ENCODE measurements at regions not wholly inside any gene's neighbourhood (a gene's known extent, or its start where the extent isn't known, plus 50 kb on each side); places are given as distances from the start of the nearest gene placed in this dataset.
"Not testable (repeated sequence)": the region's sequence is repeated elsewhere in the genome, so short reads cannot be mapped to it uniquely, and the experiment has no call there.

GRCh38 chr5:130965360-130965759 is 199.7 kb downstream of the HINT1 start:
- Histone ChIP-seq H3K27ac (ENCODE audit: low read depth, low read length) (no peak overlapping the region), H3K36me3 (ENCODE audit: control insufficient read depth, insufficient read depth, low read length) (no peaks in the 10 kb centered on the region), H3K27me3 (ENCODE audit: control insufficient read depth, insufficient read depth, low read length) (no peaks in the 10 kb centered on the region), H3K4me3 (ENCODE audit: low read length) (no peak overlapping the region), H3K9ac (ENCODE audit: low read length) (no peak overlapping the region), H3K4me1 (ENCODE audit: control insufficient read depth, insufficient read depth, low read length) (no peaks in the 10 kb centered on the region)

DNA sequence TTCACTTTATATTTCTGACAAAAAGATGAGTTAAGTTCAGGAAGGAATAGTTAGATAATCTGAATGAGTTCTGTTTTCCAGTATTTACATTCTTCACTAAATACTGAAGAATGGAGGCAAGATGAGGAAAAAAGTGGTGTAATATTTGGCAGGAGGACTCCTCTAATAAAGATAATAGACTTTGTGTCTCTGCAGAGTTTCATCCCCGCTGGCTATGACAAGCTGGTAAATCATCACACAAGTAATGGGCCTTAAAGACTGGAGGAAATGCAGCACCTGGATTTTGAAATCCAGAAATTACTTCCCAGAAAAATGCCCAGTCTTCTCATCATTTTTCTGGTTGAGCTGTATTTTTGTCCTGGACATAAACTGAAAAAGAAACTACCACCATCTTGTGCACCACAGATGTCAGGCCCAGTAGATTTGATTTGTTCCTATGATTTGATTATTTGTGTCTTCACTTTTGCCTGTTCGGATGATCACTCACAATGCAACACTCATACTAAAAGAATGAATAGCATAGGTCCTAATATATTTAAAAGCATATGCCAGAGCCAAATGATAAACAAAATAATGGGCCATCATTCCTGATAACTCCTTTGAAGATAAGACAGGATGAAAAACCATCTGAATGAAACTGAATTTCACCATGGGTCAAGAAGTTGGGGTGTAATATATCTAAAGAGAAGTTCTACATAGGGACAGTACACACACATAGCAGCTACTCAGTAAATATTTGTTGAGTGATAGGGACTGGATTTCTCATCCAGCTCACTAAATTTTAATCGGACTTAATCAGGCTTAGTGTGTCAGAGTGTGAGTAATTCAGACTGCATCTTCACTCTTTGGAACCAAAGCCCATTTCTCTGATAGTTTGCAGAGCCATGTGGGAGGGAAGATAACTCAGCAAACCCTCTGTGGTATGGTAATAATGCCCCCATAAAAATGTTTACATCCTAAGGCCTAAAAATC is 200.5 kb downstream of the HINT1 start:
- no peaks in the 10 kb centered on the region for H3K36me3 ChIP-seq (ENCODE audit: control insufficient read depth, insufficient read depth, low read length)
- no peak overlapping the region for H3K4me3 ChIP-seq (ENCODE audit: low read length)
- no peaks in the 10 kb centered on the region for H3K4me1 ChIP-seq (ENCODE audit: control insufficient read depth, insufficient read depth, low read length)
- no peak overlapping the region for H3K9ac ChIP-seq (ENCODE audit: low read length)
- H3K27ac ChIP-seq (ENCODE audit: low read depth, low read length), result no peak overlapping the region
- H3K27me3 ChIP-seq (ENCODE audit: control insufficient read depth, insufficient read depth, low read length), result no peaks in the 10 kb centered on the region

DNA sequence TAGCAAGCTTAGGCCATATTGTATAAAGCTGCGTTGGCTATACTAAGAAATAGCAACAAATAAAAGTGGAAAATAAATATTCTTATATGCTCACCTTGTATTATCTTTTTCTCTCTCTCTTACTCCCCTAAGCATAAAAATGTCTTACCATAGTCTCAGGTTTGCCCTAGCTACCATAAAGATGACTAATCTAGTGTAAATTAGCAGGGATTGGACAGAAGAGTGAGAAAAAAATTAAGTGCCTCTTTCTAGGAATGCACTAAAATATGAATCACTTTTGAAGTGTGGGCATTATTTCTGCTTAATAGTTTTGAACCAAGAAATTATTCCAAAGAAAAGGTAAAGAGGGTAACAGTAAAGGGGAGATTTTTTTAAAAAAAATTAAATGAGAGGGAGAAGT is 201.3 kb downstream of the HINT1 start:
- no peak overlapping the region for H3K27ac ChIP-seq (ENCODE audit: low read depth, low read length)
- no peaks in the 10 kb centered on the region for H3K27me3 ChIP-seq (ENCODE audit: control insufficient read depth, insufficient read depth, low read length)
- no peaks in the 10 kb centered on the region for H3K4me1 ChIP-seq (ENCODE audit: control insufficient read depth, insufficient read depth, low read length)
- no peak overlapping the region for H3K4me3 ChIP-seq (ENCODE audit: low read length)
- H3K36me3 ChIP-seq (ENCODE audit: control insufficient read depth, insufficient read depth, low read length), result no peaks in the 10 kb centered on the region
- H3K9ac ChIP-seq (ENCODE audit: low read length), result no peak overlapping the region

GRCh38 chr5:130957151-130957550 is 207.9 kb downstream of the HINT1 start:
- Histone ChIP-seq H3K27ac (ENCODE audit: low read depth, low read length) (no peak overlapping the region), H3K9ac (ENCODE audit: low read length) (no peak overlapping the region), H3K36me3 (ENCODE audit: control insufficient read depth, insufficient read depth, low read length) (no peaks in the 10 kb centered on the region), H3K4me3 (ENCODE audit: low read length) (no peak overlapping the region), H3K4me1 (ENCODE audit: control insufficient read depth, insufficient read depth, low read length) (no peaks in the 10 kb centered on the region), H3K27me3 (ENCODE audit: control insufficient read depth, insufficient read depth, low read length) (no peaks in the 10 kb centered on the region)

GRCh38 chr5:130955041-130955440 is 210.0 kb downstream of the HINT1 start:
- Histone ChIP-seq H3K4me1 (ENCODE audit: control insufficient read depth, insufficient read depth, low read length) (no peaks in the 10 kb centered on the region), H3K9ac (ENCODE audit: low read length) (no peak overlapping the region), H3K27ac (ENCODE audit: low read depth, low read length) (no peak overlapping the region), H3K4me3 (ENCODE audit: low read length) (no peak overlapping the region), H3K36me3 (ENCODE audit: control insufficient read depth, insufficient read depth, low read length) (no peaks in the 10 kb centered on the region), H3K27me3 (ENCODE audit: control insufficient read depth, insufficient read depth, low read length) (no peaks in the 10 kb centered on the region)

- H3K27ac ChIP-seq (ENCODE audit: low read depth, low read length), result no peak overlapping the region
- H3K4me3 ChIP-seq (ENCODE audit: low read length), result no peak overlapping the region
- no peaks in the 10 kb centered on the region for H3K36me3 ChIP-seq (ENCODE audit: control insufficient read depth, insufficient read depth, low read length)
- H3K4me1 ChIP-seq (ENCODE audit: control insufficient read depth, insufficient read depth, low read length), result no peaks in the 10 kb centered on the region
- H3K9ac ChIP-seq (ENCODE audit: low read length), result no peak overlapping the region
- no peaks in the 10 kb centered on the region for H3K27me3 ChIP-seq (ENCODE audit: control insufficient read depth, insufficient read depth, low read length)
Observed at GRCh38 chr5:130954336-130954735, 210.7 kb downstream of the HINT1 start.

- no peaks in the 10 kb centered on the region for H3K27me3 ChIP-seq (ENCODE audit: control insufficient read depth, insufficient read depth, low read length)
- H3K36me3 ChIP-seq (ENCODE audit: control insufficient read depth, insufficient read depth, low read length), result no peaks in the 10 kb centered on the region
- H3K4me1 ChIP-seq (ENCODE audit: control insufficient read depth, insufficient read depth, low read length), result no peaks in the 10 kb centered on the region
- no peak overlapping the region for H3K9ac ChIP-seq (ENCODE audit: low read length)
- H3K27ac ChIP-seq (ENCODE audit: low read depth, low read length), result no peak overlapping the region
- H3K4me3 ChIP-seq (ENCODE audit: low read length), result no peak overlapping the region
Observed at GRCh38 chr5:130939059-130939458, 226.0 kb downstream of the HINT1 start.

GRCh38 chr5:130937046-130937445 is 228.0 kb downstream of the HINT1 start:
- H3K36me3 ChIP-seq (ENCODE audit: control insufficient read depth, insufficient read depth, low read length), result no peaks in the 10 kb centered on the region
- no peak overlapping the region for H3K27ac ChIP-seq (ENCODE audit: low read depth, low read length)
- H3K4me3 ChIP-seq (ENCODE audit: low read length), result no peak overlapping the region
- no peaks in the 10 kb centered on the region for H3K27me3 ChIP-seq (ENCODE audit: control insufficient read depth, insufficient read depth, low read length)
- no peaks in the 10 kb centered on the region for H3K4me1 ChIP-seq (ENCODE audit: control insufficient read depth, insufficient read depth, low read length)
- no peak overlapping the region for H3K9ac ChIP-seq (ENCODE audit: low read length)

GRCh38 chr5:130923543-130924124 is 241.4 kb downstream of the HINT1 start:
- H3K27ac ChIP-seq (ENCODE audit: low read depth, low read length), result no peak overlapping the region
- no peaks in the 10 kb centered on the region for H3K27me3 ChIP-seq (ENCODE audit: control insufficient read depth, insufficient read depth, low read length)
- H3K4me1 ChIP-seq (ENCODE audit: control insufficient read depth, insufficient read depth, low read length), result no peaks in the 10 kb centered on the region
- H3K9ac ChIP-seq (ENCODE audit: low read length), result no peak overlapping the region
- no peaks in the 10 kb centered on the region for H3K36me3 ChIP-seq (ENCODE audit: control insufficient read depth, insufficient read depth, low read length)
- H3K4me3 ChIP-seq (ENCODE audit: low read length), result no peak overlapping the region

GRCh38 chr5:130912088-130912487 is 253.0 kb downstream of the HINT1 start:
- Histone ChIP-seq H3K36me3 (ENCODE audit: control insufficient read depth, insufficient read depth, low read length) (no peaks in the 10 kb centered on the region), H3K4me3 (ENCODE audit: low read length) (no peak overlapping the region), H3K9ac (ENCODE audit: low read length) (no peak overlapping the region), H3K4me1 (ENCODE audit: control insufficient read depth, insufficient read depth, low read length) (no peaks in the 10 kb centered on the region), H3K27me3 (ENCODE audit: control insufficient read depth, insufficient read depth, low read length) (no peaks in the 10 kb centered on the region), H3K27ac (ENCODE audit: low read depth, low read length) (no peak overlapping the region)

DNA sequence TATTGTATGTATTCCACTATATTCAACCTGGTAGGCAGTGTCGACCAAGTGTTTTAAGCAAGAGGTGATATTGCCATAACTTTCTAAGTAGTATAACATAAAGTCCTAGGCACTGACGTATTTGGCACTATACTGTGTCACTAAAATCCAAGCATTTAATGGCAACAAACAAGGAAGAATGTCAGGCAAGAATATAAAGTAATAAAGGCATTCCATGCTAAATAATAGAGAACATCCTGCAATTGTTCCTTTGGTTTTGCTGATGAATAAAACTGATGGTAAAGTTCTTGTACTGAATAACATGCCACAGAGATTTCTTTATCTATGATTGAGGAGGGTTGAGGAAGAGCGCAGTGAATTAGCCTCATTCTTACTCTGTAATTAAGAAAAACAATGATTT is 256.9 kb downstream of the HINT1 start:
- H3K4me1 ChIP-seq (ENCODE audit: control insufficient read depth, insufficient read depth, low read length), result no peaks in the 10 kb centered on the region
- H3K36me3 ChIP-seq (ENCODE audit: control insufficient read depth, insufficient read depth, low read length), result no peaks in the 10 kb centered on the region
- no peak overlapping the region for H3K9ac ChIP-seq (ENCODE audit: low read length)
- H3K4me3 ChIP-seq (ENCODE audit: low read length), result no peak overlapping the region
- H3K27me3 ChIP-seq (ENCODE audit: control insufficient read depth, insufficient read depth, low read length), result no peaks in the 10 kb centered on the region
- no peak overlapping the region for H3K27ac ChIP-seq (ENCODE audit: low read depth, low read length)

DNA sequence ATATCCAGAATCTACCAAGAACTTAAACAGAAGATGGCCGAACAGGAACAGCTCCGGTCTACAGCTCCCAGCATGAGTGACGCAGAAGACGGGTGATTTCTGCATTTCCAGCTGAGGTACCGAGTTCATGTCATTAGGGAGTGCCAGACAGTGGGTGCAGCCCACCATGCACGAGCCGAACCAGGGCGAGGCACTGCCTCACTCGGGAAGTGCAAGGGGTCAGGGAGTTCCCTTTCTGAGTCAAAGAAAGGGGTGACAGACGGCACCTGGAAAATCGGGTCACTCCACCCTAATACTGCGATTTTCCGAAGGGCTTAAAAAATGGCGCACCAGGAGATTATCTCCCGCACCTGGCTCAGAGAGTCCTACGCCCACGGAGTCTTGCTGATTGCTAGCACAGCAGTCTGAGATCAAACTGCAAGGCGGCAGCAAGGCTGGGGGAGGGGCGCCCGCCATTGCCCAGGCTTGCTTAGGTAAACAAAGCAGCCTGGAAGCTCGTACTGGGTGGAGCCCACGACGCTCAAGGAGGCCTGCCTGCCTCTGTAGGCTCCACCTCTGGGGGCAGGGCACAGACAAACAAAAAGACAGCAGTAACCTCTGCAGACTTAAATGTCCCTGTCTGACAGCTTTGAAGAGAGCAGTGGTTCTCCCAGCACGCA is 267.4 kb downstream of the HINT1 start:
- H3K36me3 ChIP-seq (ENCODE audit: control insufficient read depth, insufficient read depth, low read length); H3K4me1 ChIP-seq (ENCODE audit: control insufficient read depth, insufficient read depth, low read length); H3K27ac ChIP-seq (ENCODE audit: low read depth, low read length); H3K27me3 ChIP-seq (ENCODE audit: control insufficient read depth, insufficient read depth, low read length); H3K9ac ChIP-seq (ENCODE audit: low read length): not testable (repeated sequence)
- H3K4me3 ChIP-seq (ENCODE audit: low read length), result peak overlapping the region; percentile 15

All from rectal smooth muscle tissue (tissue), 1 donor.